Breast epithelium (tissue), 4 donors: ENCODE measurements at regions not wholly inside any gene's neighbourhood (a gene's known extent, or its start where the extent isn't known, plus 50 kb on each side); places are given as distances from the start of the nearest gene placed in this dataset.

ENCODE experiments used
- DNase-seq, 2 donors: peaks; one replicate each; pipeline ENCODE4 v3.0.0-alpha.2; 2019; ENCODE audit warnings: low spot score in 2 of 2
- H3K27ac ChIP-seq, 2 donors: fragments of 200-600 bp; sonication (generic) in 1 of 2; one replicate each; pipeline ENCODE4 v1.5.1; 2016 to 2019; ENCODE audit warnings: mild to moderate bottlenecking in 1 of 2
- H3K27me3 ChIP-seq, 2 donors: fragments of 200-600 bp; sonication (generic) in 1 of 2; one replicate each; pipeline versions ENCODE4 v1.5.1 to v1.6.0; 2017 to 2019; ENCODE audit warnings: control low read depth in 1 of 2, mild to moderate bottlenecking in 1 of 2
- H3K36me3 ChIP-seq: fragments of 200-600 bp; one replicate; pipeline ENCODE4 v1.5.1; 2019
- H3K4me1 ChIP-seq, 2 donors: fragments of 200-600 bp; sonication (generic); one replicate each; pipeline ENCODE4 v1.5.1; 2016 to 2019; ENCODE audit warnings: control low read depth in 1 of 2
- H3K4me3 ChIP-seq, 3 donors: fragments of 200-600 bp; sonication (generic); 1 replicate in 2 of 3; 2 replicates in 1 of 3; pipeline ENCODE4 v1.5.1; 2016 to 2019; ENCODE audit warnings: mild to moderate bottlenecking in 3 of 3, moderate library complexity in 2 of 3
- H3K9me3 ChIP-seq, 2 donors: fragments of 200-600 bp; sonication (generic) in 1 of 2; one replicate each; pipeline ENCODE4 v1.5.1; 2016 to 2019; ENCODE audit warnings: control low read depth in 1 of 2
- POLR2A ChIP-seq: fragments of 450-650 bp; IDR thresholded peaks from one replicate; pipeline ENCODE4 v1.6.1; 2016; ENCODE audit warnings: antibody characterized with exemption, mild to moderate bottlenecking, moderate library complexity
- POLR2AphosphoS5 ChIP-seq, 3 donors: sonication (generic); formaldehyde crosslinking; IDR thresholded peaks; one replicate each; pipeline ENCODE4 v1.6.1; 2017; ENCODE audit warnings: antibody characterized with exemption in 3 of 3
- intact Hi-C: fragments of 100-400 bp; cut with DNase I; formaldehyde crosslinking; loops from one replicate; pipeline ENCODE4 v1.15.1; 2023; ENCODE audit warnings: low total_unique reads
- TF ChIP-seq, protein P1 (sequence below), 3 donors: fragments of 450-650 bp; IDR thresholded peaks; one replicate each; pipeline ENCODE4 v1.5.1; 2016 to 2017; ENCODE audit warnings: antibody characterized with exemption in 3 of 3, mild to moderate bottlenecking in 3 of 3, moderate library complexity in 3 of 3

- Histone ChIP-seq H3K36me3 (no peaks in the 10 kb centered on the region), H3K4me1 (no peaks in the 10 kb centered on the region), H3K9me3 (no peaks in the 10 kb centered on the region), H3K4me3 (no peak overlapping the region), H3K27ac (no peak overlapping the region), H3K27me3 (no peaks in the 10 kb centered on the region)
- no peak for DNase-seq
- intact Hi-C loops = no loop called here
- TF ChIP-seq, protein P1, sequence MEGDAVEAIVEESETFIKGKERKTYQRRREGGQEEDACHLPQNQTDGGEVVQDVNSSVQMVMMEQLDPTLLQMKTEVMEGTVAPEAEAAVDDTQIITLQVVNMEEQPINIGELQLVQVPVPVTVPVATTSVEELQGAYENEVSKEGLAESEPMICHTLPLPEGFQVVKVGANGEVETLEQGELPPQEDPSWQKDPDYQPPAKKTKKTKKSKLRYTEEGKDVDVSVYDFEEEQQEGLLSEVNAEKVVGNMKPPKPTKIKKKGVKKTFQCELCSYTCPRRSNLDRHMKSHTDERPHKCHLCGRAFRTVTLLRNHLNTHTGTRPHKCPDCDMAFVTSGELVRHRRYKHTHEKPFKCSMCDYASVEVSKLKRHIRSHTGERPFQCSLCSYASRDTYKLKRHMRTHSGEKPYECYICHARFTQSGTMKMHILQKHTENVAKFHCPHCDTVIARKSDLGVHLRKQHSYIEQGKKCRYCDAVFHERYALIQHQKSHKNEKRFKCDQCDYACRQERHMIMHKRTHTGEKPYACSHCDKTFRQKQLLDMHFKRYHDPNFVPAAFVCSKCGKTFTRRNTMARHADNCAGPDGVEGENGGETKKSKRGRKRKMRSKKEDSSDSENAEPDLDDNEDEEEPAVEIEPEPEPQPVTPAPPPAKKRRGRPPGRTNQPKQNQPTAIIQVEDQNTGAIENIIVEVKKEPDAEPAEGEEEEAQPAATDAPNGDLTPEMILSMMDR (IDR thresholded peaks at IDR 0.05) = no peak
- TF ChIP-seq POLR2AphosphoS5 (IDR thresholded peaks at IDR 0.05) = no peak
- no peak for TF ChIP-seq POLR2A
These were observed 120.9 kb downstream of the BDH1 start for GRCh38 chr3:197434830-197435229.

DNA sequence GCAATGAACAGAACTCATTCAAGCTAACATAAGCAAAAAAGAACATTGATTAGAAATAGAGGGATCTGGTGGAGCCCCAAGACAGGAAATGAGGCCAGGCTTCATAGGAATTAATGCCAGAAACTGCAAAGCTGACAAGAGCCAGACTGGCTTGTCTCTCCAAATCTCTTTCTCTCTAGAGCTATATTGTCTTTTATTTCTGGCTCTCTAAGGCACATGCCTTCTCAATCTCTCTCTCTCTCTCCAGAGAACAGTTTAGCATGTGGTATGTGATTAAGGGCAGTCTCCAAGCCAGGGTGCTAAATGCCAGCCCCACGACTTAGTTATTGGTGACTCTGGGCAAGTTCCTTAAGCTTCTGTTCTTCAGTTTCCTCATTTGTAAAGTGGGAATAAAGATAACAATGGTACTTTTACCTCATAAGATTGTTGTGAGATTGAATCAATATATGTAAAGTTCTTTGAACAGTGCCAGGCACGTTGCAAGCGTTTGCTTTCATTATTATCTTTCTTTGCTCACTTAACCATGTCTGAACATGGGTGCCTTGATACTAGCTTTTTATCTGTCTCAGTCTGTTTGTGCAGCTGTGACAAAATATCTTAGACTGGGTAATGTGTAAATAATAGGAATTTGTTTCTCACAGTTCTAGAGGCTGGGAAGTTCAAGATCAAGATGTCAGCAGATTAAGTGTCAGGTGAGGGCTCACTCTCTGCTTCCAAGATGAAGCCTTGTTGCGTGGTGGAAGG, 123.2 kb downstream of the BDH1 start:
- Histone ChIP-seq H3K9me3 (no peaks in the 10 kb centered on the region), H3K27me3 (no peaks in the 10 kb centered on the region), H3K4me1 (no peaks in the 10 kb centered on the region), H3K36me3 (no peaks in the 10 kb centered on the region), H3K4me3 (no peak overlapping the region), H3K27ac (no peak overlapping the region)
- intact Hi-C loops = no loop called here
- no peak for DNase-seq
- TF ChIP-seq, protein P1 (IDR thresholded peaks at IDR 0.05) = no peak
- TF ChIP-seq POLR2A = no peak
- no peak for TF ChIP-seq POLR2AphosphoS5 (IDR thresholded peaks at IDR 0.05)

DNA sequence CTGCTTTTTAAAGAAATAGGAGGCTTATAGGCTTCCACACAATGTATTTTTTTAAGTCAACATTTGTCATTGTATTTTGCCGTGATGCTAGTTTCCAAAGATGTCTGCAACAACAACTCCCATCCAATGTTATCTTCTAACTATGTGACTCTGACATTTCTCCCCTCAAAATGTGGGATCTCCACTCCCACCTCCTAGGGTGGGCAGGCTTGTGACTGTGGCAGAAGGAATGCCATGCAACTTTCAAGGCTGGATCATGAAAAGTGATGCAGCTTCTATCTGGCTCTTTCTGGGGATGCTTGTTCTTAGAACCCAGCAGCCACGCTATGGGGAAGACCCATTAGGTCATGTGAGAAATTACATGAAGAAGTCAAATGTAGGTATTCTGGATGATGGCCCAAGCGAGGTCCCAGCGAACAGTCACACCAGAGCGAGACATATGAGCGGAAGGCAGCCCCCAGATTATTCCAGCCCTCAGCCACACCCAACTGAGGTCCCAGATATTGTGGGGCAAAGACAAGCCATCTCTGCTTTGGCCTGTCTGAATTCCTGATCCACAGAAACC, 124.3 kb downstream of the BDH1 start:
- Histone ChIP-seq H3K9me3 (no peaks in the 10 kb centered on the region), H3K4me3 (no peak overlapping the region), H3K27ac (no peak overlapping the region), H3K36me3 (no peaks in the 10 kb centered on the region), H3K4me1 (no peaks in the 10 kb centered on the region), H3K27me3 (no peaks in the 10 kb centered on the region)
- DNase-seq = no peak
- intact Hi-C loops = no loop called here
- TF ChIP-seq, protein P1 (IDR thresholded peaks at IDR 0.05) = no peak

- Histone ChIP-seq H3K4me1 (no peaks in the 10 kb centered on the region), H3K4me3 (no peak overlapping the region), H3K9me3 (no peaks in the 10 kb centered on the region), H3K36me3 (no peaks in the 10 kb centered on the region), H3K27ac (no peak overlapping the region), H3K27me3 (no peaks in the 10 kb centered on the region)
- DNase-seq = no peak
- TF ChIP-seq, protein P1 (IDR thresholded peaks at IDR 0.05) = no peak
- TF ChIP-seq POLR2AphosphoS5 (IDR thresholded peaks at IDR 0.05) = no peak
- TF ChIP-seq POLR2A = no peak
- intact Hi-C loops = no loop called here
These were observed 124.8 kb downstream of the BDH1 start for GRCh38 chr3:197430934-197431333.

DNA sequence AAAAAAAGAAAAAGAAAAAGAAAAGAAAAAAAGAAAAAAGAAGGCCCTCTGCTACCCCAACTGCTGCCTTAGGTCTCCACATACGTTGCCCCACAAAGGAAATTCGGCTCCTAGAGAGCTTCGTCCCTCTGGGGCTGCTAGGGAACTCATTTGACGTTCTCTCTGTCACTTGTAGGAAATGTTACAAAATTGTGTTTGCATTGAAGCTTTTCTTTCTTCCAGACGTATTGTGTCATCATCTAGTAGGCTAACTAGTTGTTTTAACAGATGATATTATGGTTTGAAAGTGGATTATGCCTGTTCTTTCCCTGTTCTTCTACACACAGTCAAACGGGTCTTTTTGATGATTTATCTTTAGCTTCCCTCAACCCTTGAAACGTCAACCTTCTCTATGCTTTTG, 125.3 kb downstream of the BDH1 start:
- no peak for DNase-seq
- intact Hi-C loops = no loop called here

More for the DNA sequence above, 125.3 kb downstream of the BDH1 start:
- H3K27me3 ChIP-seq = no peaks in the 10 kb centered on the region
- H3K4me1 ChIP-seq = no peaks in the 10 kb centered on the region
- no peaks in the 10 kb centered on the region for H3K9me3 ChIP-seq
- no peak overlapping the region for H3K27ac ChIP-seq
- H3K4me3 ChIP-seq = no peak overlapping the region
- TF ChIP-seq POLR2A = no peak
- no peak for TF ChIP-seq POLR2AphosphoS5 (IDR thresholded peaks at IDR 0.05)
- TF ChIP-seq, protein P1 (IDR thresholded peaks at IDR 0.05) = no peak
- no peaks in the 10 kb centered on the region for H3K36me3 ChIP-seq
